GM18520 (cell line): ENCODE measurements at regions not wholly inside any gene's neighbourhood (a gene's known extent, or its start where the extent isn't known, plus 50 kb on each side); places are given as distances from the start of the nearest gene placed in this dataset.

Experiments
- ATAC-seq: cut with Tn5 transposase; IDR thresholded peaks from one replicate; pipeline ENCODE4 v1.9.1; 2021; ENCODE audit not compliant: unreplicated experiment

GRCh38 chr15:39287322-39288195 lies 293.3 kb upstream of the THBS1 start:
- no peak for ATAC-seq

- no peak for ATAC-seq
These were observed 290.0 kb upstream of the THBS1 start for GRCh38 chr15:39290711-39291435.

GRCh38 chr15:39291690-39292089 lies 289.2 kb upstream of the THBS1 start:
- ATAC-seq = no peak

DNA sequence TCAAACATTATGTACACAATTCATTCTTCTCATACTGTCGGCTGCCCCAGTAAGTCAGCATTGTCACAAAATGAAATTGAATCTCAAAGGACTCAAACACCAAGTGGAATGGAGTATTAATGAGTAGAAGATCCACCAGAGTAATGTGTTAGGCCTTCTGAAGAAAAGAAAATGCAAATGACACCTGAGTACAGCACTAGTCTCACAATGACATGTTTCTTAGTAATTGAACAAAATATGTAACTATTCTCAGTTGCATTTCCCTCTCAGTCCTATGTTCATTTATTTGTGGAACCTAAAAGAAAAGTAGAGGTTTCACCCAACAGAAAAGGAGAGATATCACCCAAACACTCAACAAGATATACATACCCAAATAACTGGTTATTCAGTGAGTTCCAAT lies 283.9 kb upstream of the THBS1 start:
- no peak for ATAC-seq

- no peak for ATAC-seq
These were observed 282.5 kb upstream of the THBS1 start for GRCh38 chr15:39298271-39298962.

DNA sequence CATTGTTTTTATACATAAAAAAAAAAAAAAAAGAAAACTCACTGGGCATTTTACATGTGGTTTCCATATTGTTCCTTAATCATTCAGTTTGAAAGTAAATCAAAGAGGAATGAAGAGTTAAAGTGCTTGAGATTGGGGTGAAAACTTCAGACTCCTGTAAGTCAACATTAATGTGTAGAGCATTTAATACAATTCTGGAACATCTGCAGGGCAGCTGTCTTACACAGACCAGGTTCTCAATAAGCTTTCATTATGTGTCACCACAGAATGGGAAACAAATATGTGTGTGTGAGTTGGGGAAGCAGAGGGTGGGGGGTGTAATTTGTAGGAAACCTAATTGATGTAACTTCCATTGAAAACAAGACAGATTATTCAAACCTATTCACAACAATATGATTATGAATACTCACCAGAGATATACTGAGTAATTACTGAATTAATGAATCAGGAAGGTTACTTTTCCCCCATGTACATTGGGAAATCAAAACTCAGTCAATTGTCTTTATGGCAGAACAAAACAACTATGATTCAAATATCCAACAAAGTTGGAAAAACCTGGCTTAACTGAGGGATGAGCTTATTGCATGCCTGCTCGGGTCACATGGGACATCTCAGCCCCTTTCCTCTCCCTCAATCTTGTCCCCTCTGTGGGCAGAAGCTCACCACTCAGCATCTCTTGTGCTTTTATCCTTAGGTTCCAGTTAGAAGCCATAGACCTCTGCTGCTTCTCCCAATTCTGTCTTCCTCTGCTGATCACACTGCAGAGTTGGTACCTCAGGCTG lies 281.2 kb upstream of the THBS1 start:
- no peak for ATAC-seq

GRCh38 chr15:39300451-39301153 lies 280.3 kb upstream of the THBS1 start:
- ATAC-seq = no peak

DNA sequence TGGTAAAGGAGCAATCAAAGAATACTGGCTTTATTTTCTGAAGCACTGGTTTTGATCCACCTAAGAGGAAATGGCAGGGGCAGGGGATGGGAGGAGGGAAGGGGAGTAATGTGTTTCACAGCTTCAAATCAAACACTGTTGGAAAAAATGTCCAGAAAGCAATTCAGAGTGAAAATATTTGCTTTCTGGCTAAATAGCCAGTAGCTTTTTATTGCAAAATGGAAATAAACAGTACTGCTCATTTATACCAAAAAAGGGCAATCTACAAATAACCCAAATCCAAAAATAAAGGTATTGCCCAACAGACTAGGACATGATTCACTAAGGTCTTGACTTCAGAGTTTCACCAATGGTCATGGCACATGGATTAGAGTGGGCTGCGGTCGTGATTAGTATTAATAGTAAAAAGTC lies 279.3 kb upstream of the THBS1 start:
- no peak for ATAC-seq

DNA sequence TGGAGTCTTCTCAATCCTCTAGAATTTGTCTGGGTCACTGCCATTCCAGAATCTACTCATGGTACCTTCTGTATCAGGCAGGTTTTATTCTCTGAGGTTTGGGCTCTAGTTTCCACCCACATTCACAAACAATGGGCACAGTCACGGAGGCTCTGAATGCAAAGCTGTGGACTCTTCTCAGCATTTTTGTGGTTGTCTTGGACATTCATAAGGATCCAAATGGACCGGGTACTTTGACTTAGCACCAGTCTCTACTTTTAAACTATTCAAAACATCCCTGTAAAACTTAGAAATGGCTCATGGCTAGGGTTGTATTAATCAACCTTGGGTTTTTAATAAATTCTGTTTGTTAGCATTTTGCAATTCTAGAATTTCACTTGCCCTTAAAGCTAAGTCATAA lies 277.9 kb upstream of the THBS1 start:
- no peak for ATAC-seq

DNA sequence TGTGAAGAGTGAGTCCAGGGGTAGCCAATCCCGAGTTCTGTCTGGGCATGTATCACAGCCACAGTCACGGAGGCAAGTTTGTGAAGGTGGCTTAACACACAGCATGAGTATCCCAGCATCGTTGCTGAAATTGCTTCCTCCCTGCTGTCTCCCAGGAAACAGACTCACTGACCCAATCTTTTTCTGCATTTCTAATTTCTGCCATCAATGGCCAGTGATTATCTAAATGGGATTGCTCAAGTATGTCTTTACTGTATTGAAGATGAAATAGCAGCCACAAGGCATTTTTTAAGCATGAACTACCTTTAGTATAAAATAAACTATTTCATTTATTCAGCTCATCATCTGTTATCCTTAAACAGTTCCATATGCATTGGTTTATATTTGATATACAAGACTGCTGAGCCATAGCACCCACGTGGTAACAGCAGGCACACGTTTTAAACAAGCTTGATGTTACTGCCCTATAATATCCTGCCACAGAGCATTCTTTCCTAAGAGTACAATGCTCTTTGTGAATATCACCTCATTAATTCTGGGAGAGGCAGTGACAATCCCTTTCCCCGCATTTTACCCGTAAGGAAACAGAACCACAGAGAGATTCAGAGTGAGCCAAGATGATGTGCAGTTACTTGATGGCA lies 276.6 kb upstream of the THBS1 start:
- ATAC-seq = no peak

DNA sequence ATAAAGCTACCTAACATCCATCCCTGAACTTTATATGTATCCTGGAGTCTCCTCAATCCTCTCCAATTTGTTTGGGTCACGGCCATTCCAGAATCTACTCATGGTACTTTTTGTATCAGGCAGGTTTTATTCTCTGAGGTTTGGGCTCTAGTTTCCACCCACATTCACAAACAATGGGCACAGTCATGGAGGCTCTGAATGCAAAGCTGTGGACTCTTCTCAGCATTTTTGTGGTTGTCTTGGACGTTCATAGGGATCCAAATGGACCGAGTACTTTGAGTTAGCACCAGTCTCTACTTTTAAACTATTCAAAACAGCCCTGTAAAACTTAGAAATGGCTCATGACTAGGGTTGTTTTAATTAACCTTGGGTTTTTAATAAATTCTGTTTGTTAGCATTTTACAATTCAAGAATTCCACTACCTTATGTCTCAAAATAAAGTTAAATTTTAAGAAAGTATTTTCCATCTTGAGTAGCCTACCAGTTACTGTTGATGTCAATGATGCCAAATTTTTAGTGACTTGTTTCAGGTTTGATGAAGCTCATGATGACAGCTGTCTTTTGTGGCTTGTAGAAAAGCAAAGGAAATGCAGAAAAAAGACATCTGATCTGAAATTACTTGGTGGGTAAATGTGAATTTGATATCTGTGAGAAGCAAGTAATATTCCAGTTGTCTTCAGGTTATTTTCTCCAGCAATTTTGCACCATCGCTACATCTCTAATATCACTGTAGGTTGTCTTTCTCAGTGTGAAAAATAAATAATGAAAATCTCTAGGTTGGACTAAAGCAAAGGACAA lies 275.7 kb upstream of the THBS1 start:
- no peak for ATAC-seq

DNA sequence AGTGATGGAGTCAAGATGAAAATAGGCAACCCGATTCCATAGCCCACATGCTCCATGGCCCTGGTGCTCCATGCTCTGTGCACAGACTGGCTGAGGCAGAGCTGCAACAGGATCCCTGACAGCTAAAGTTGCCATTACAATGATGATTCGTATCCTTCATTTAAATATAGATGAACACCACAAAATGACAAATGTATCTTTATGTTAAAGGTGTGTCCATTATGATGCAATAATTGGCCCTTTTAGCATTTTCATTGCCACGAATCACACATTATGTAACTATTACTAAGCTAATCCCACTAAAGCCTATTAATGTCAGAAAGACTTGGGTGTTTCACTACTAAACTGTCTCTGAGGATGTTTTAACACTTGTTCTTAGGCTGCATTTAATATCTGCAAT lies 270.2 kb upstream of the THBS1 start:
- no peak for ATAC-seq

DNA sequence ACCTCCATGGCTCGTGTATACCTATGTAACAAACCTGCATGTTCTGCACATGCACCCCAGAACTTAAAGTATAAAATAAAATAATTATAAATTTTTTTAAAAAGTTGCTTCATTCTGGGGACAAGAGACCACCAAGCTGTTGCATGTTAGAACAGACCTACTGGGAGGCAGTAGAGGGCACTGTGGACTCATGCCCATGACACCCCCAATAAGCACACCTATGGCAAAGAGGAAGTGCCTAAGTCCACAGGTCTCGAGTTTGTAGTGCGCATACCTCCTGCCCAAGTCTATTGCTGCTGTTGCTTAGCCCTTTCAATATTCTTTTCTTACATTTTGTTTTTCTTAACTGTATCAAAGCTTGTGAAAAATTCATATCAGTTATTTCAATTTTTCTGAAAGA lies 267.9 kb upstream of the THBS1 start:
- ATAC-seq = no peak

GRCh38 chr15:39313467-39313866 lies 267.4 kb upstream of the THBS1 start:
- no peak for ATAC-seq

GRCh38 chr15:39313881-39314280 lies 267.0 kb upstream of the THBS1 start:
- no peak for ATAC-seq

DNA sequence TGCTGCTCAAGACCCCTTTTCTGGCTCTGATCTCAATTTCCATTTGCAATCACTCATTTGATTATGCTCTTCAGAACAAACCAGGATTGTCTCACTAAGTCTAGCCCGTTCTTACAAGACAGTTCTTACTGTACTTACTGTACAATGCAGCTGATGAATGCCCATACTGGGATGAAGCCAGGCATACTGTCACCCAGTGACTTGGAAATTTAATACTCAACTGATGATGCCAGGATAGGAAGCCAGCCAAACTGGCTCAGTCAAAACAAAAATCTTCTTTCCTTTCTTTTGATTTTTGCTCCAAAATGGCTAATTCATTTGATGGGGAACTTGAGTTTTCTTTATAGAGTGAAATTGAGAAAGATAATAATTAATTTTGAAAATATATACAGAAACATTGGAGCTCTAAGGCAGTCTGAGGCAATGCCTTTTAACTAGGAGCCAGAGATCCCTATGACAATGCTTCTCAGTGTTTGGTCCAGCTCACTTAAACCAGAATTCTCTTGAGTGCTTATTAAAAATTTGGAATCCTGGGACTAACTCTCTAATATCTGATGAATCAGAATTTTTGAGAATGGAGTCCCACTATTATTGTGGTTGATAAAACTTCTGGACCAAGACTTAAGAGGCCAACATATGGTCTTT lies 265.6 kb upstream of the THBS1 start:
- no peak for ATAC-seq

GRCh38 chr15:39317225-39317624 lies 263.7 kb upstream of the THBS1 start:
- no peak for ATAC-seq

GRCh38 chr15:39318231-39318630 lies 262.6 kb upstream of the THBS1 start:
- no peak for ATAC-seq

- ATAC-seq = no peak
These were observed 260.5 kb upstream of the THBS1 start for GRCh38 chr15:39320355-39320754.
